Activated CD8-positive, alpha-beta T cell treated with anti-CD3 and anti-CD28 coated beads for 36 hours (primary cell): ENCODE measurements at regions not wholly inside any gene's neighbourhood (a gene's known extent, or its start where the extent isn't known, plus 50 kb on each side); places are given as distances from the start of the nearest gene placed in this dataset.

Experiments used
- ATAC-seq: fragments of 200-7000 bp; cut with Tn5 transposase; one replicate; pipeline ENCODE4 v1.10.0; 2021; ENCODE audit warnings: mild to moderate bottlenecking, moderate library complexity
- CTCF ChIA-PET: fragments of 350-600 bp; sonication (Branson Sonifier 250); formaldehyde crosslinking; loops from one replicate; lab custom pipeline; 2021; ENCODE audit warnings: antibody characterized with exemption; lab: Charles Lee
- POLR2A ChIA-PET: fragments of 350-600 bp; sonication (Branson Sonifier 250); formaldehyde crosslinking; loops from one replicate; lab custom pipeline; 2021; ENCODE audit warnings: antibody characterized with exemption; lab: Charles Lee
- DNase-seq: peaks from one replicate; pipeline ENCODE4 v3.0.0-alpha.2; 2020
- H3K27ac Mint-ChIP-seq: one replicate; pipeline ENCODE4 v1.8.0; 2021; ENCODE audit warnings: mild to moderate bottlenecking, mixed read lengths
- H3K27me3 Mint-ChIP-seq: one replicate; pipeline ENCODE4 v1.8.0; 2021; ENCODE audit warnings: mixed read lengths
- H3K36me3 Mint-ChIP-seq: one replicate; pipeline ENCODE4 v1.8.0; 2021; ENCODE audit warnings: low read depth, mixed read lengths
- H3K4me1 Mint-ChIP-seq: one replicate; pipeline ENCODE4 v1.8.0; 2021; ENCODE audit warnings: low read depth, mixed read lengths
- H3K4me3 Mint-ChIP-seq: one replicate; pipeline ENCODE4 v1.8.0; 2021; ENCODE audit warnings: mild to moderate bottlenecking, moderate library complexity, mixed read lengths
- H3K9me3 Mint-ChIP-seq: one replicate; pipeline ENCODE4 v1.8.0; 2021; ENCODE audit warnings: mixed read lengths
- CTCF ChIP-seq: fragments of 200-600 bp; IDR thresholded peaks from one replicate; pipeline ENCODE4 v1.8.0; 2022; ENCODE audit warnings: antibody characterized with exemption, mild to moderate bottlenecking
- intact Hi-C: fragments of 100-400 bp; cut with micrococcal nuclease; formaldehyde crosslinking; loops from one replicate; pipeline ENCODE4 v1.10.0; 2022

- ChIA-PET CTCF (no interaction called here), POLR2A (no interaction called here)
- no peak for TF ChIP-seq CTCF
- Mint-ChIP-seq H3K9me3 (peaks cover 1% of the 10 kb centered on the region), H3K4me3 (no peak overlapping the region), H3K4me1 (no peaks in the 10 kb centered on the region), H3K27ac (no peak overlapping the region), H3K27me3 (no peaks in the 10 kb centered on the region), H3K36me3 (no peaks in the 10 kb centered on the region)
- DNase-seq, result no peak
- ATAC-seq, result peak; percentile 34
- intact Hi-C loops, result no loop called here
These were observed 300.0 kb upstream of the PIK3C3 start for GRCh38 chr18:41655074-41655473.

GRCh38 chr18:41647914-41648313, 307.1 kb upstream of the PIK3C3 start:
- H3K27me3 Mint-ChIP-seq, result no peaks in the 10 kb centered on the region
- intact Hi-C loops, result no loop called here
- H3K27ac Mint-ChIP-seq, result no peak overlapping the region
- no peak overlapping the region for H3K4me3 Mint-ChIP-seq
- H3K9me3 Mint-ChIP-seq, result no peaks in the 10 kb centered on the region
- ATAC-seq, result no peak
- DNase-seq, result no peak
- H3K4me1 Mint-ChIP-seq, result no peaks in the 10 kb centered on the region
- no peak for TF ChIP-seq CTCF
- ChIA-PET POLR2A (no interaction called here), CTCF (no interaction called here)
- H3K36me3 Mint-ChIP-seq, result no peaks in the 10 kb centered on the region

GRCh38 chr18:41646915-41647620, 308.0 kb upstream of the PIK3C3 start:
- DNase-seq (no peak), ATAC-seq (no peak)
- no peak overlapping the region for H3K4me3 Mint-ChIP-seq
- no peaks in the 10 kb centered on the region for H3K9me3 Mint-ChIP-seq
- CTCF ChIA-PET, result no interaction called here
- H3K4me1 Mint-ChIP-seq, result no peaks in the 10 kb centered on the region
- POLR2A ChIA-PET, result no interaction called here
- H3K27ac Mint-ChIP-seq, result no peak overlapping the region
- H3K27me3 Mint-ChIP-seq, result no peaks in the 10 kb centered on the region
- TF ChIP-seq CTCF, result no peak
- intact Hi-C loops, result no loop called here
- H3K36me3 Mint-ChIP-seq, result no peaks in the 10 kb centered on the region

GRCh38 chr18:41645589-41646360, 309.3 kb upstream of the PIK3C3 start:
- no peak for TF ChIP-seq CTCF
- POLR2A ChIA-PET, result no interaction called here
- Mint-ChIP-seq H3K27ac (no peak overlapping the region), H3K27me3 (no peaks in the 10 kb centered on the region), H3K4me1 (no peaks in the 10 kb centered on the region), H3K4me3 (no peak overlapping the region), H3K9me3 (no peaks in the 10 kb centered on the region), H3K36me3 (no peaks in the 10 kb centered on the region)
- ATAC-seq (no peak), DNase-seq (no peak)
- CTCF ChIA-PET, result no interaction called here
- intact Hi-C loops, result no loop called here

- intact Hi-C loops, result no loop called here
- no peaks in the 10 kb centered on the region for H3K27me3 Mint-ChIP-seq
These were observed 310.6 kb upstream of the PIK3C3 start for GRCh38 chr18:41644466-41644865.

More at GRCh38 chr18:41644466-41644865, 310.6 kb upstream of the PIK3C3 start:
- H3K9me3 Mint-ChIP-seq, result no peaks in the 10 kb centered on the region
- DNase-seq (no peak), ATAC-seq (no peak)
- CTCF ChIA-PET, result no interaction called here
- H3K4me3 Mint-ChIP-seq, result no peak overlapping the region
- TF ChIP-seq CTCF, result no peak
- H3K4me1 Mint-ChIP-seq, result no peaks in the 10 kb centered on the region
- POLR2A ChIA-PET, result no interaction called here
- H3K27ac Mint-ChIP-seq, result no peak overlapping the region
- no peaks in the 10 kb centered on the region for H3K36me3 Mint-ChIP-seq
